ENCODE measurements at regions not wholly inside any gene's neighbourhood (a gene's known extent, or its start where the extent isn't known, plus 50 kb on each side); places are given as distances from the start of the nearest gene placed in this dataset.

GRCh38 chr10:2445370-2445769 lies 622.0 kb upstream of the PFKP start:
- DNase-seq (ENCODE audit: low spot score), result no peak

GRCh38 chr10:2439983-2440382 lies 627.4 kb upstream of the PFKP start:
- no peak for DNase-seq (ENCODE audit: low spot score)

GRCh38 chr10:2439000-2439399 lies 628.3 kb upstream of the PFKP start:
- DNase-seq (ENCODE audit: low spot score), result no peak

GRCh38 chr10:2438248-2438939 lies 629.0 kb upstream of the PFKP start:
- DNase-seq (ENCODE audit: low spot score), result no peak

- DNase-seq (ENCODE audit: low spot score), result no peak
Measured at GRCh38 chr10:2436933-2437332, 630.4 kb upstream of the PFKP start.

- DNase-seq (ENCODE audit: low spot score), result no peak
Measured at GRCh38 chr10:2431961-2432360, 635.4 kb upstream of the PFKP start.

- DNase-seq (ENCODE audit: low spot score), result no peak
Measured at GRCh38 chr10:2427412-2427811, 639.9 kb upstream of the PFKP start.

- DNase-seq (ENCODE audit: low spot score), result no peak
Measured at GRCh38 chr10:2425320-2425719, 642.0 kb upstream of the PFKP start.

GRCh38 chr10:2414562-2414961 lies 652.8 kb upstream of the PFKP start:
- no peak for DNase-seq (ENCODE audit: low spot score)

- no peak for DNase-seq (ENCODE audit: low spot score)
Measured at GRCh38 chr10:2414039-2414438, 653.3 kb upstream of the PFKP start.

GRCh38 chr10:2410049-2410448 lies 657.3 kb upstream of the PFKP start:
- no peak for DNase-seq (ENCODE audit: low spot score)

- no peak for DNase-seq (ENCODE audit: low spot score)
Measured at GRCh38 chr10:2401459-2401858, 664.1 kb upstream of the ADARB2 start.

- no peak for DNase-seq (ENCODE audit: low spot score)
Measured at GRCh38 chr10:2399482-2399881, 662.2 kb upstream of the ADARB2 start.

GRCh38 chr10:2392145-2392812 lies 655.0 kb upstream of the ADARB2 start:
- no peak for DNase-seq (ENCODE audit: low spot score)

- DNase-seq (ENCODE audit: low spot score), result no peak
Measured at GRCh38 chr10:2387672-2388071, 650.3 kb upstream of the ADARB2 start.

- DNase-seq (ENCODE audit: low spot score), result no peak
Measured at GRCh38 chr10:2387261-2387660, 649.9 kb upstream of the ADARB2 start.

- DNase-seq (ENCODE audit: low spot score), result no peak
Measured at GRCh38 chr10:2380218-2380617, 642.9 kb upstream of the ADARB2 start.

- no peak for DNase-seq (ENCODE audit: low spot score)
Measured at GRCh38 chr10:2367083-2367482, 629.8 kb upstream of the ADARB2 start.

- no peak for DNase-seq (ENCODE audit: low spot score)
Measured at GRCh38 chr10:2366264-2366931, 629.1 kb upstream of the ADARB2 start.

GRCh38 chr10:2362331-2362730 lies 625.0 kb upstream of the ADARB2 start:
- no peak for DNase-seq (ENCODE audit: low spot score)

GRCh38 chr10:2358586-2358985 lies 621.3 kb upstream of the ADARB2 start:
- no peak for DNase-seq (ENCODE audit: low spot score)

GRCh38 chr10:2356670-2357069 lies 619.3 kb upstream of the ADARB2 start:
- no peak for DNase-seq (ENCODE audit: low spot score)

- no peak for DNase-seq (ENCODE audit: low spot score)
Measured at GRCh38 chr10:2351566-2351965, 614.2 kb upstream of the ADARB2 start.

All from activated CD4-positive, alpha-beta T cell treated with anti-CD3 and anti-CD28 coated beads, Interleukin-2, Interleukin-4, amounts not matched to agents 100 ng/mL and 50 ng/mL, durations not matched to agents 16 hours and 8 hours (primary cell).